ENCODE measurements at regions not wholly inside any gene's neighbourhood (a gene's known extent, or its start where the extent isn't known, plus 50 kb on each side); places are given as distances from the start of the nearest gene placed in this dataset.

DNA sequence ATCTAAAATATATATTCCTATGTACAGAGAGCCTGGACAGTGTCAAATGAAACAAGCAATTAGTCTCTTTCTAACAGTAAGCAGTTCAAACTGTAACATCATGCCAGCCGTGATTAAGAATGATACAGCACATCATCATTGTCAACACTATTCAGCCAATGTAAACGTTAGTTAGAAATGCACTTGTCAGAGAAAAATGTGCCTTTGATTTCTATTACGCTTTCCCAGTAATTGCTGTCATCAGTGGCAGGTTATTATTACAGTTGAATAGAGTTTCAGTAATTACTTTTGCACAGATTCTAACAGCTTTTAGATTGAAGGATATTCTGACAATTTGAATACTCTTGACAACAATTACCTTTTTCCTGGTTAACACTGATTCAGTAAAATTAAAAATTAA is 1007.1 kb downstream of the SH3BGRL start:
- Mint-ChIP-seq H3K9me3 (ENCODE audit: low read depth, unreplicated experiment) (peaks cover 6% of the 10 kb centered on the region), H3K4me1 (ENCODE audit: low read depth, unreplicated experiment) (no peaks in the 10 kb centered on the region), H3K36me3 (ENCODE audit: insufficient read depth, unreplicated experiment) (no peaks in the 10 kb centered on the region), H3K27ac (ENCODE audit: unreplicated experiment) (no peak overlapping the region), H3K4me3 (ENCODE audit: low read depth, unreplicated experiment) (no peak overlapping the region), H3K27me3 (ENCODE audit: unreplicated experiment) (no peaks in the 10 kb centered on the region)
- intact Hi-C loops (cut with micrococcal nuclease; ENCODE audit: unreplicated experiment): no loop called here
- DNase-seq: no peak
- no TSS peak for BruUV-seq (replicated peaks)
- CTCF ChIA-PET: no interaction called here
- TF ChIP-seq, protein P1, sequence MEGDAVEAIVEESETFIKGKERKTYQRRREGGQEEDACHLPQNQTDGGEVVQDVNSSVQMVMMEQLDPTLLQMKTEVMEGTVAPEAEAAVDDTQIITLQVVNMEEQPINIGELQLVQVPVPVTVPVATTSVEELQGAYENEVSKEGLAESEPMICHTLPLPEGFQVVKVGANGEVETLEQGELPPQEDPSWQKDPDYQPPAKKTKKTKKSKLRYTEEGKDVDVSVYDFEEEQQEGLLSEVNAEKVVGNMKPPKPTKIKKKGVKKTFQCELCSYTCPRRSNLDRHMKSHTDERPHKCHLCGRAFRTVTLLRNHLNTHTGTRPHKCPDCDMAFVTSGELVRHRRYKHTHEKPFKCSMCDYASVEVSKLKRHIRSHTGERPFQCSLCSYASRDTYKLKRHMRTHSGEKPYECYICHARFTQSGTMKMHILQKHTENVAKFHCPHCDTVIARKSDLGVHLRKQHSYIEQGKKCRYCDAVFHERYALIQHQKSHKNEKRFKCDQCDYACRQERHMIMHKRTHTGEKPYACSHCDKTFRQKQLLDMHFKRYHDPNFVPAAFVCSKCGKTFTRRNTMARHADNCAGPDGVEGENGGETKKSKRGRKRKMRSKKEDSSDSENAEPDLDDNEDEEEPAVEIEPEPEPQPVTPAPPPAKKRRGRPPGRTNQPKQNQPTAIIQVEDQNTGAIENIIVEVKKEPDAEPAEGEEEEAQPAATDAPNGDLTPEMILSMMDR (IDR thresholded peaks at IDR 0.05; ENCODE audit: unreplicated experiment): no peak

DNA sequence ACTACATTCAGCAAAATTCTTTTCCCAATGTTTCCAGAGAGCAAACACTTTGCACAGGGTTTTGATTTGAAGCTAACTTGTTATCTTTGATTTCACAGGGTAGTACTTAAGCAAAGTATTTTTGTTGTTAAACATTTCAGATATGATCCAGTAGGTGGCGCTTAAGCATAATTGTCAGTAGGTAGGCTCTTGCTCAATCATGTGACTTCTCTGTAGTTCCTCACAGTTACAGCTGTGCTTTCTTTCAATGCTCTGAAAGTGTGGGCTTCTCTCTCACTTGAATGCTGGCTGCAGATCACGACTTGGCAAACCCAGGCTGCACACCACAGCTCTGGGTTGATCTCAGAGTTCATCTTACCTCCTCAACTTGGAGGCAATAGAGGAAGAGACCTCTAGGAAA is 1016.5 kb downstream of the SH3BGRL start:
- TF ChIP-seq, protein P1 (IDR thresholded peaks at IDR 0.05; ENCODE audit: unreplicated experiment): peak; percentile 28
- Mint-ChIP-seq H3K36me3 (ENCODE audit: insufficient read depth, unreplicated experiment) (no peaks in the 10 kb centered on the region), H3K27ac (ENCODE audit: unreplicated experiment) (no peak overlapping the region), H3K9me3 (ENCODE audit: low read depth, unreplicated experiment) (peaks cover 7% of the 10 kb centered on the region), H3K27me3 (ENCODE audit: unreplicated experiment) (no peaks in the 10 kb centered on the region), H3K4me1 (ENCODE audit: low read depth, unreplicated experiment) (no peaks in the 10 kb centered on the region), H3K4me3 (ENCODE audit: low read depth, unreplicated experiment) (no peak overlapping the region)
- CTCF ChIA-PET: interaction anchor here (1.6 kb wide), 1 partner anchor 458 kb away, joined by 10 read pairs; no protein-coding TSS in a partner anchor
- no peak for DNase-seq
- no TSS peak for BruUV-seq (replicated peaks)
- intact Hi-C loops (cut with micrococcal nuclease; ENCODE audit: unreplicated experiment): loop anchor here (2.0 to 10.0 kb wide), 4 partner anchors 264 to 1344 kb away; no protein-coding TSS in a partner anchor

DNA sequence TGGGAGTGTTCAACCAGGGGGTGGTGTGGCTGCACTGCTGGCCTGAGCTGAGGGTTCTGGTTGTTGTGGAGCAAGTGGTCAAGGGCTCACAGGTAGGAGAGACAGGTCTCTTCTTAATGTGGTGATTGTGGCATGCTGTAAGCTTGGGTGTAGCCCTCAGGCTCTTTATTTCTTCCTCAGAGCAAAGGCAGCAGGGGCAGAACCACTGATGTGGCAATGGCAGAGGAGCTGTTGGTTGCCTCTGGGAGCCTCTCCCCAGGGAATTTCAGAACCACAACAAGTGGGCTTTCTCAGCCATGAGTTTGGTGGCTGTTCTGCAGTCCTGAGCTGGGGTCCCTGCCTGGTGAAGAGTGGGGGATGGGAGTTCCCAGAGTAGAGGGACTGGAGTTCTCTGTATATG is 1017.2 kb downstream of the SH3BGRL start:
- no peaks in the 10 kb centered on the region for H3K36me3 Mint-ChIP-seq (ENCODE audit: insufficient read depth, unreplicated experiment)
- CTCF ChIA-PET: interaction anchor here (1.6 kb wide), 1 partner anchor 457 kb away, joined by 10 read pairs; no protein-coding TSS in a partner anchor

DNA sequence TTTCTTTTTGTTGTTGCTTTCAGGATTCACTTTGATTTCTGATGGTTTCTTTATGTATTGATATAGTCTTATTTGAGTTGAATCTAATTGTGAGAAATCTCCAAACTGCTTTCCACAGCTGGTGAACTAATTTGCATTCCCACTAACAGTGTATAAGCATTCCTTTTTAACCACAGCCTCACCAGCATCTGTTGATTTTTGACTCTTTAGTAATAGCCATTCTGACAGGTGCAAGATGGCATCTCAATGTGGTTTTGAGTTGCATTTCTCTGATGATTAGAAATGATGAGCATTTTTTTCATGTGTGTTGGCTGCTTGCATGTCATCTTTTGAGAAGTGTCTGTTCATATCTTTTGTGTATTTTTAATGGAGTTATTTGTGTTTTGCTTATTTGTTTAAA is 1023.1 kb downstream of the SH3BGRL start:
- H3K36me3 Mint-ChIP-seq (ENCODE audit: insufficient read depth, unreplicated experiment): no peaks in the 10 kb centered on the region
- intact Hi-C loops (cut with micrococcal nuclease; ENCODE audit: unreplicated experiment): loop anchor here (5.0 kb wide), 1 partner anchor 97 kb away; no protein-coding TSS in a partner anchor
- CTCF ChIA-PET: interaction anchor here (0.7 kb wide), 1 partner anchor 99 kb away, joined by 3 read pairs; no protein-coding TSS in a partner anchor
- no peak overlapping the region for H3K4me3 Mint-ChIP-seq (ENCODE audit: low read depth, unreplicated experiment)
- H3K27me3 Mint-ChIP-seq (ENCODE audit: unreplicated experiment): no peaks in the 10 kb centered on the region
- no peaks in the 10 kb centered on the region for H3K9me3 Mint-ChIP-seq (ENCODE audit: low read depth, unreplicated experiment)
- DNase-seq: no peak
- TF ChIP-seq, protein P1 (IDR thresholded peaks at IDR 0.05; ENCODE audit: unreplicated experiment): no peak
- no peaks in the 10 kb centered on the region for H3K4me1 Mint-ChIP-seq (ENCODE audit: low read depth, unreplicated experiment)
- no peak overlapping the region for H3K27ac Mint-ChIP-seq (ENCODE audit: unreplicated experiment)
- BruUV-seq (replicated peaks): no TSS peak

More for the DNA sequence above, 1017.2 kb downstream of the SH3BGRL start:
- Mint-ChIP-seq H3K4me3 (ENCODE audit: low read depth, unreplicated experiment) (no peak overlapping the region), H3K27me3 (ENCODE audit: unreplicated experiment) (no peaks in the 10 kb centered on the region), H3K27ac (ENCODE audit: unreplicated experiment) (no peak overlapping the region), H3K9me3 (ENCODE audit: low read depth, unreplicated experiment) (peaks cover 7% of the 10 kb centered on the region), H3K4me1 (ENCODE audit: low read depth, unreplicated experiment) (no peaks in the 10 kb centered on the region)
- no TSS peak for BruUV-seq (replicated peaks)
- TF ChIP-seq, protein P1 (IDR thresholded peaks at IDR 0.05; ENCODE audit: unreplicated experiment): no peak
- no peak for DNase-seq
- intact Hi-C loops (cut with micrococcal nuclease; ENCODE audit: unreplicated experiment): loop anchor here (2.0 to 10.0 kb wide), 4 partner anchors 264 to 1344 kb away; no protein-coding TSS in a partner anchor
